Breast epithelium (tissue), 3 donors: ENCODE measurements at regions not wholly inside any gene's neighbourhood (a gene's known extent, or its start where the extent isn't known, plus 50 kb on each side); places are given as distances from the start of the nearest gene placed in this dataset.

Experiments used
- POLR2AphosphoS5 ChIP-seq, 3 donors: sonication (generic); formaldehyde crosslinking; IDR thresholded peaks; one replicate each; pipeline ENCODE4 v1.6.1; 2017; ENCODE audit warnings: antibody characterized with exemption in 3 of 3
- TF ChIP-seq, protein P1 (sequence below), 3 donors: fragments of 450-650 bp; IDR thresholded peaks; one replicate each; pipeline ENCODE4 v1.5.1; 2016 to 2017; ENCODE audit warnings: antibody characterized with exemption in 3 of 3, mild to moderate bottlenecking in 3 of 3, moderate library complexity in 3 of 3

DNA sequence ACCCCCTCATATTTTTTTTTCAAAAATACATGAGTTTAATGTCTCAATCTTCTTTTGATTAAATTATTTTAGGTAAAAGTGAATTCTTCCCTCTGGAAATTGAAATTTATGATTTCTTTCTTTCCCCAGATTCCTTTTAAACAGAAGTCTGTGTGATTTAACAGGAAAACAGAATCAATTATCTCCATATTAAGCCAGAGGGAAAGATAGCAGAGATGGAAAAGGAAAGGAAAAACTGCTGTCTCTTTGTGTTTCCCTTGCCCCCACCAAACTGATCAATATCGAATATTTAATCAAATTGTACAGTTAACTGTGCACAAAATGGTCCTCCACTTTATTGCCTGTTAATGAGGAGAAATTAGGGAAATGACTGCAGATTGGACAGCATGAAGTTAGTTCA lies 203.5 kb upstream of the NECTIN3 start:
- TF ChIP-seq, protein P1, sequence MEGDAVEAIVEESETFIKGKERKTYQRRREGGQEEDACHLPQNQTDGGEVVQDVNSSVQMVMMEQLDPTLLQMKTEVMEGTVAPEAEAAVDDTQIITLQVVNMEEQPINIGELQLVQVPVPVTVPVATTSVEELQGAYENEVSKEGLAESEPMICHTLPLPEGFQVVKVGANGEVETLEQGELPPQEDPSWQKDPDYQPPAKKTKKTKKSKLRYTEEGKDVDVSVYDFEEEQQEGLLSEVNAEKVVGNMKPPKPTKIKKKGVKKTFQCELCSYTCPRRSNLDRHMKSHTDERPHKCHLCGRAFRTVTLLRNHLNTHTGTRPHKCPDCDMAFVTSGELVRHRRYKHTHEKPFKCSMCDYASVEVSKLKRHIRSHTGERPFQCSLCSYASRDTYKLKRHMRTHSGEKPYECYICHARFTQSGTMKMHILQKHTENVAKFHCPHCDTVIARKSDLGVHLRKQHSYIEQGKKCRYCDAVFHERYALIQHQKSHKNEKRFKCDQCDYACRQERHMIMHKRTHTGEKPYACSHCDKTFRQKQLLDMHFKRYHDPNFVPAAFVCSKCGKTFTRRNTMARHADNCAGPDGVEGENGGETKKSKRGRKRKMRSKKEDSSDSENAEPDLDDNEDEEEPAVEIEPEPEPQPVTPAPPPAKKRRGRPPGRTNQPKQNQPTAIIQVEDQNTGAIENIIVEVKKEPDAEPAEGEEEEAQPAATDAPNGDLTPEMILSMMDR (IDR thresholded peaks at IDR 0.05), result no peak
- TF ChIP-seq POLR2AphosphoS5 (IDR thresholded peaks at IDR 0.05), result no peak
